AG10803 (cell line): ENCODE measurements at regions not wholly inside any gene's neighbourhood (a gene's known extent, or its start where the extent isn't known, plus 50 kb on each side); places are given as distances from the start of the nearest gene placed in this dataset.

Experiments used
- DNase-seq: peaks from one replicate; pipeline ENCODE4 v3.0.0; 2010; ENCODE audit warnings: low read depth
- H3K4me3 ChIP-seq: 2 replicates; pipeline ENCODE4 v1.5.1; 2011; ENCODE audit warnings: mild to moderate bottlenecking, low read length, control low read depth
- CTCF ChIP-seq: conservative IDR thresholded peaks from 2 replicates; pipeline ENCODE4 v1.5.1; 2011; ENCODE audit warnings: mild to moderate bottlenecking, low read length, control low read depth, inconsistent platforms

GRCh38 chr3:189076449-189076848 is 95.3 kb upstream of the TPRG1 start:
- DNase-seq = no peak
- TF ChIP-seq CTCF = no peak
- no peak overlapping the region for H3K4me3 ChIP-seq

GRCh38 chr3:189080745-189081144 is 91.0 kb upstream of the TPRG1 start:
- H3K4me3 ChIP-seq = no peak overlapping the region
- no peak for TF ChIP-seq CTCF
- DNase-seq = no peak

GRCh38 chr3:189082666-189083427 is 88.9 kb upstream of the TPRG1 start:
- H3K4me3 ChIP-seq = no peak overlapping the region
- no peak for DNase-seq
- no peak for TF ChIP-seq CTCF

GRCh38 chr3:189084620-189085019 is 87.2 kb upstream of the TPRG1 start:
- no peak for TF ChIP-seq CTCF
- DNase-seq = no peak
- no peak overlapping the region for H3K4me3 ChIP-seq

GRCh38 chr3:189092547-189092946 is 79.2 kb upstream of the TPRG1 start:
- no peak for TF ChIP-seq CTCF
- no peak for DNase-seq
- no peak overlapping the region for H3K4me3 ChIP-seq

- no peak for TF ChIP-seq CTCF
- DNase-seq = no peak
- H3K4me3 ChIP-seq = no peak overlapping the region
Observed at GRCh38 chr3:189094539-189094938, 77.2 kb upstream of the TPRG1 start.

GRCh38 chr3:189096092-189096491 is 75.7 kb upstream of the TPRG1 start:
- no peak for DNase-seq
- no peak overlapping the region for H3K4me3 ChIP-seq
- no peak for TF ChIP-seq CTCF
